ENCODE measurements at regions not wholly inside any gene's neighbourhood (a gene's known extent, or its start where the extent isn't known, plus 50 kb on each side); places are given as distances from the start of the nearest gene placed in this dataset.
"Not testable (repeated sequence)": the region's sequence is repeated elsewhere in the genome, so short reads cannot be mapped to it uniquely, and the experiment has no call there.

GRCh38 chr5:119694284-119694683 lies 64.9 kb downstream of the FAM170A start:
- DNase-seq (ENCODE audit: low read depth): no peak

- DNase-seq (ENCODE audit: low read depth): no peak
These were observed 76.7 kb downstream of the FAM170A start for GRCh38 chr5:119706049-119706448.

DNA sequence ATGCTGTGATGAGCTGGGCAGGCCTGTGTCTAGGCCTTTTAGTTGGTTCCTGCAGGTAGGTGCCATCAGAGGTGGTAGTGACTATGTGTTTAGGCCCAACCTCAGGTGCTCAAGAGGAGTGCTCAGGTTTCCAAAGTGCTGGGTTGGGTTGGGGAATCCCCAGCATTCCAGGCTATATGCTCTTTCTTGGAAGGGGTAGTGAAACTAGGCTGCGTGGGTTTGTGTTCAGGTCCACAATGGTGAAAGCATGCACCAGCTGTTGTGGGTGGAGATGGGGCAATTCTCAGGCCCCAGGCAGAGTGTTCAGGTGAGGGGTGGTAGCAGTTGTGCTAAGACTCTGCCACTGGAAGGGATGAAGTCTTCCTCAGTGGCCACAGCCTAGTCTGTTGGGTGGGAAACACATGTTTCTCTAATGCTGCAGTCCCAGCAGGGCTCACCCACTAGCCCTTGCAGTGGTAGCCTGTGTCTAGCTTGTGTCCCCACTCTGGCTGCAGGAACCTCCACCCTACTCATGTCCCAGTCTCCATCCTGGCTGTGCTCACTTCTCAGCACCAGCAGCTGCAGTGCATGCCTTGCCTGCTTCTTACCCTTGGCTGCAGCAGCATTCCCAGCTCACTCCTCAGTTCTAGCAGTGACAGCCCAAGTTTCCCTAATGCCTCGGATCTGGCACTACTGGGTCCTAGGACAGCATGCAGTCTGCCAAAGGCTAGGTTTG lies 78.9 kb downstream of the FAM170A start:
- DNase-seq (ENCODE audit: low read depth): no peak

GRCh38 chr5:119721775-119722174 lies 92.4 kb downstream of the FAM170A start:
- no peak for DNase-seq (ENCODE audit: low read depth)

- not testable (repeated sequence) for DNase-seq (ENCODE audit: low read depth)
These were observed 95.9 kb downstream of the FAM170A start for GRCh38 chr5:119725291-119725690.

DNA sequence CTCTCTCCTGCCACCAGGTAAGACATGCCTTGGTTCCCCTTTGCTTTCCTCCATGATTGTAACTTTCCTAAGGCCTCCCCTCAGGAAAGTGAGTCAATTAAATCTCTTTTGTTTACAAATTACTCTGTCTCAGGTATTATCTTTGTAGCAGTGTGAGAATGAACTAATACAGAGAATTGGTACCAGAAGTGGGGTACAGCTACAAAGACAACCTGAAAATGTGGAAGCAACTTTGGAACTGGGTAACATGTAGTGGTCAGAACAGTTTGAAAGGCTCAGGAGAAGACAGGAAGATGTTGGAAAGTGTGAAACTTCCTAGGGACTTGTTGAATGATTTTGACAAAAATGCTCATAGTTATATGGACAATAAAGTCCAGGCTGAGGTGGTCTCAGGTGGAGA lies 97.2 kb downstream of the FAM170A start:
- DNase-seq (ENCODE audit: low read depth): no peak

- no peak for DNase-seq (ENCODE audit: low read depth)
These were observed 110.9 kb downstream of the FAM170A start for GRCh38 chr5:119740225-119740624.

DNA sequence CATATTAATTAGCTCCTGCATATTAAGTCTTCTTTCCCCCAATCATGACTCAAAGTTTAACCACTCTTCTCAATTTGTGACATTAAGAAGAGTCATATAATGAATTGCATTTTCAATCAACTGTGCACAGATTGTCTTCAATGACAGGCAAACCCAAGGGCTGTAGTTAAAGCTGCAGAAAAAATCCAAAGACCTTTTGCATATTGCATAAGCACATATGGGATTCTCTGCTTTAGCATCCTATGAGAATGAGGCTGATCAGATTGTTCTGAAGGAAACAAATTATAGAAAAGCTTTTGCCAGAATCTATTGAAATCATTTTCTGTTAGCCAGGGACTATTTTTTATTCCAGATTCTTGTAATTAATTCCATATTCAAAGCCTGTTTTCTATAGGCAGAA lies 112.3 kb downstream of the FAM170A start:
- DNase-seq (ENCODE audit: low read depth): no peak

DNA sequence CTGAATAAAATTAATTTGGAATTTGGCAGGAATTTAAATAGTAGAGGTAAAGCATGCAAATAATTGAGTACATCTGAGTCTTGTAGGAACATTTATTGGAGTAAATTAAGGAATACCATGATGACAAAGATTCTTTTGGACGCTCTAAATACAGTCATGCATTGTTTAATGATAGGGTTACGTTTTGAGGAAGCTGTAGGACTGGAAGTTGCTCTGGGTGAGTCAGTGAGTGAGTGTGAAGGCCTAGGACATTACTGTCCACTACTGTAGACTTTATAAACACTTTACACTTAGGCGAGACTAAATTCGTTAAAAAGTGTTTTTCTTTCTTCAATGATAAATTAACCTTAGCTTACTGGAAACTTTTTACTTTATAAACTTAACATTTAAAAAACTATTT lies 113.0 kb downstream of the FAM170A start:
- DNase-seq (ENCODE audit: low read depth): no peak

DNA sequence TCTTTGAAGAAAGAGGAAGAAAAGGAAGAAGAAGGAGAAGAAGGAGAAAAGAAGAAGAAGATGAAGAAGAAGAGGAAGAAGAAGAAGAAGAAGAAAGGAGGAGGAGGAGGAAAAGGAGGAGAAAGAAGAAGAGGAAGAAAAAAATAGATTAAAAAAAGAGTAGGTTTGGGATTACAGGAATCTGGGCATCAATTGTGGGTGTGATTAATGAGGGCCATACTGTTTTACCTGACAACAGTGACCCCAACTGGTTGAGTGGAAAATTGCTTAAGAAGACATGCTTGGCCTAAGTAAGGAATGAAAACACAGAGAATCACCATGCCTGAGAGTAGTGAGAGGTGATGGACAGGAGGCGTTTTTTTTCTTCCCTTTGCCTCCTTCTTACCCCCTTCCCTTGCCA lies 114.6 kb downstream of the FAM170A start:
- DNase-seq (ENCODE audit: low read depth): no peak

- DNase-seq (ENCODE audit: low read depth): no peak
These were observed 116.6 kb downstream of the FAM170A start for GRCh38 chr5:119745976-119746375.

GRCh38 chr5:119746984-119747383 lies 117.6 kb downstream of the FAM170A start:
- no peak for DNase-seq (ENCODE audit: low read depth)

- no peak for DNase-seq (ENCODE audit: low read depth)
These were observed 121.8 kb downstream of the FAM170A start for GRCh38 chr5:119750887-119751733.

- DNase-seq (ENCODE audit: low read depth): no peak
These were observed 122.4 kb downstream of the FAM170A start for GRCh38 chr5:119751734-119752094.

- DNase-seq (ENCODE audit: low read depth): no peak
These were observed 123.8 kb downstream of the FAM170A start for GRCh38 chr5:119752921-119753886.

DNA sequence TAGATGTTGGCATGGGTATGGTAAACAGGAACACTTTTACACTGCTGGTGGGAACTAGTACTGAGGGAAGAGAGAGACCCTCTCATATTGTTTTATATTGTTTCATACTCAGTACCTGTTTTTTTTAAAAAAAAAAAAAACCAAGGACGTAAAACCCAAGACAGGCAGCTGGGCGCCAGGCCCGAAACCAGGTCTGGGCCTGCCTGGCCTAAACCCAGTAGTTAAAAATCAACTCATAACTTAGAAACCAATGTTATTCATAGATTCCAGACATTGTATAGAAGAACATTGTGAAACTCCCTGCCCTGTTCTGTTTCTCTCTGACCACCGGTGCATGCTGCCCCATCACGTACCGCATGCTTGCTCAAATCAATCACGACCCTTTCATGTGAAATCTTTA lies 125.5 kb downstream of the FAM170A start:
- DNase-seq (ENCODE audit: low read depth): not testable (repeated sequence)

DNA sequence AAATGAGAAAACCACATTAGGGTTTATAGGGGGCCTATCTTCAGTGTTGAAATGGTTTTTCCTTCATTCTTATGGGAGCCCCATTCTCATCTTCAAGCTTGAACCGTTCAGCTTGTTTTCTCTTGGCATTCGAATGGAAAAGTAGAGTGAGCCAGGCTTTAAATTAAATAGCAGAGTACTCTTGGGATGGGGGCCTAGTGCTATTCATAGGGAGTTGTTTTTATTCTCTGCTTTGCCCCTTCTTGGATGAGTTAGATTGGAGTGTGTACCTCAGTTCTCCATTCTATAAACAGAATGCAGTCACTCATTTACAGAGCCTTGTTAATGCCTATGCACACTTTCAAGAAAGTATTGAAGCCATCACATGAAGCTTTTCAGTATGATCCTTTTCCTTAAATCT lies 127.9 kb downstream of the FAM170A start:
- no peak for DNase-seq (ENCODE audit: low read depth)

DNA sequence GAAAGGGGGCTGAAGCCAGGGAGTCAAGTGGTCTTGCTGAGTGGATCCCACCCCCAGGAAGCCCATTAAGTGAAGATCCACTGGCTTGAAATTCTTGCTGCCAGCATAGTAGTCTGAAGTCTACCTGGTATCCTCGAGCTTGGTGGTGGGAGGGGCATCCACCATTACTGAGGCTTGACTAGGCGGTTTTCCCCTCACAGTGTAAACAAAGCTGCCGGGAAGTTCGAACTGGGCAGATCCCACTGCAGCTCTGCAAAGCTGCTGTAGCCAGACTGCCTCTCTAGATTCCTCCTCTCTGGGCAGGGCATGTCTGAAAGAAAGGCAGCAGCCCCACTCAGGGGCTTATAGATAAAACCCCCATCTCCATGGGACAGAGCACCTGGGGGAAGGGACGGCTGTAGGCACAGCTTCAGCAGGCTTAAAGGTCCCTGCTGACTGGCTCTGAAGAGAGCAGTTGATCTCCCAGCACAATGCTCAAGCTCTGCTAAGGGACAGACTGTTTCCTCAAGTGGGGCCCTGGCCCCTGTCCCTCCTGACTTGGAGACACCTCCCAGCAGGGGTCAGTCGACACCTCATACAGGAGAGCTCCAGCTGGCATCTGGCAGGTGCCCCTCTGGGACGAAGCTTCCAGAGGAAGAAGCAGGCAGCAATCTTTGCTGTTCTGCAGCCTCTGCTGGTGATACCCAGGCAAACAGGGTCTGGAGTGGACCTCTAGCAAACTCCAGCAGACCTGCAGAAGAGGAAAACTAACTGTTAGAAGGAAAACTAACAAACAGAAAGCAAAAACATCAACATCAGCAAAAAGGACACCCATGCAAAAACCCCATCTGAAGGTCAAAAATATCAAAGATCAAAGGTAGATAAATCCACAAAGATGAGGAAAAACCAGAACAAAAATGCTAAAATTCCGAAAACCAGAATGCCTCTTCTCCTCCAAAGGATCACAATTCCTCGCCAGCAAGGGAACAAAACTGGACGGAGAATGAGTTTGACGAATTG lies 140.6 kb downstream of the FAM170A start:
- DNase-seq (ENCODE audit: low read depth): not testable (repeated sequence)

DNA sequence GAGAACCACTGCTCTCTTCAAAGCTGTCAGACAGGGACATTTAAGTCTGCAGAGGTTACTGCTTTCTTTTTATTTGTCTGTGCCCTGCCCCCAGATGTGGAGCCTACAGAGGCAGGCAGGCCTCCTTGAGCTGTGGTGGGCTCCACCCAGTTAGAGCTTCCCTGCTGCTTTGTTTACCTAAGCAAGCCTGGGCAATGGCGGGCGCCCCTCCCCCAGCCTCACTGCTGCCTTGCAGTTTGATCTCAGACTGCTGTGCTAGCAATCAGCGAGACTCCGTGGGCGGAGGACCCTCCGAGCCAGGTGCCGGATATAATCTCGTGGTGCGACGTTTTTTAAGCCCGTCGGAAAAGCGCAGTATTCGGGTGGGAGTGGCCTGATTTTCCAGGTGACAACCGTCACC lies 150.8 kb downstream of the FAM170A start:
- DNase-seq (ENCODE audit: low read depth): not testable (repeated sequence)

- DNase-seq (ENCODE audit: low read depth): no peak
These were observed 155.7 kb downstream of the FAM170A start for GRCh38 chr5:119785057-119785456.

All from forelimb muscle (tissue), 1 donor.